Nephron (organoid): ENCODE measurements at regions not wholly inside any gene's neighbourhood (a gene's known extent, or its start where the extent isn't known, plus 50 kb on each side); places are given as distances from the start of the nearest gene placed in this dataset.
"Not testable (repeated sequence)": the region's sequence is repeated elsewhere in the genome, so short reads cannot be mapped to it uniquely, and the experiment has no call there.

ENCODE experiments used
- H3K27ac Mint-ChIP-seq, 3 experiments: 2 replicates each; pipeline ENCODE4 v1.8.0; 2020; ENCODE audit warnings: mixed read lengths in 3 of 3, mild to moderate bottlenecking in 2 of 3, moderate library complexity in 1 of 3
- H3K27me3 Mint-ChIP-seq: 2 replicates; pipeline ENCODE4 v1.8.0; 2021; ENCODE audit warnings: low read depth, mild to moderate bottlenecking, moderate library complexity, mixed read lengths
- H3K36me3 Mint-ChIP-seq: 2 replicates; pipeline ENCODE4 v1.8.0; 2020; ENCODE audit warnings: low read depth, mixed read lengths
- H3K4me1 Mint-ChIP-seq: 2 replicates; pipeline ENCODE4 v1.8.0; 2020; ENCODE audit warnings: mixed read lengths
- H3K4me3 Mint-ChIP-seq, 3 experiments: 2 replicates each; pipeline ENCODE4 v1.8.0; 2020; ENCODE audit warnings: mild to moderate bottlenecking in 3 of 3, mixed read lengths in 3 of 3, moderate library complexity in 2 of 3
- H3K9me3 Mint-ChIP-seq: 2 replicates; pipeline ENCODE4 v1.8.0; 2020; ENCODE audit warnings: mixed read lengths
- CTCF ChIP-seq, 3 experiments: fragments of 200-600 bp; sonication (generic); IDR thresholded peaks; one replicate each; pipeline ENCODE4 v1.5.0; 2021; ENCODE audit warnings: antibody characterized with exemption in 3 of 3; ENCODE audit not compliant: unreplicated experiment in 3 of 3

- Mint-ChIP-seq H3K4me1 (peaks cover 28% of the 10 kb centered on the region), H3K9me3 (peaks cover 5% of the 10 kb centered on the region), H3K27me3 (peaks cover 7% of the 10 kb centered on the region), H3K36me3 (peaks cover 3% of the 10 kb centered on the region), H3K27ac (no peak overlapping the region), H3K4me3 (no peak overlapping the region)
- no peak for TF ChIP-seq CTCF (IDR thresholded peaks at IDR 0.05; ENCODE audit: unreplicated experiment in 3 of 3)
Observed at GRCh38 chr7:81297317-81297716, 378.5 kb upstream of the SEMA3C start.

- H3K9me3 Mint-ChIP-seq, result peaks cover 5% of the 10 kb centered on the region
- H3K36me3 Mint-ChIP-seq, result peaks cover 3% of the 10 kb centered on the region
- peaks cover 27% of the 10 kb centered on the region for H3K4me1 Mint-ChIP-seq
- TF ChIP-seq CTCF (IDR thresholded peaks at IDR 0.05; ENCODE audit: unreplicated experiment in 3 of 3), result no peak
- no peak overlapping the region for H3K4me3 Mint-ChIP-seq
- no peak overlapping the region for H3K27ac Mint-ChIP-seq
- H3K27me3 Mint-ChIP-seq, result peaks cover 7% of the 10 kb centered on the region
Observed at GRCh38 chr7:81296726-81297125, 377.9 kb upstream of the SEMA3C start.

DNA sequence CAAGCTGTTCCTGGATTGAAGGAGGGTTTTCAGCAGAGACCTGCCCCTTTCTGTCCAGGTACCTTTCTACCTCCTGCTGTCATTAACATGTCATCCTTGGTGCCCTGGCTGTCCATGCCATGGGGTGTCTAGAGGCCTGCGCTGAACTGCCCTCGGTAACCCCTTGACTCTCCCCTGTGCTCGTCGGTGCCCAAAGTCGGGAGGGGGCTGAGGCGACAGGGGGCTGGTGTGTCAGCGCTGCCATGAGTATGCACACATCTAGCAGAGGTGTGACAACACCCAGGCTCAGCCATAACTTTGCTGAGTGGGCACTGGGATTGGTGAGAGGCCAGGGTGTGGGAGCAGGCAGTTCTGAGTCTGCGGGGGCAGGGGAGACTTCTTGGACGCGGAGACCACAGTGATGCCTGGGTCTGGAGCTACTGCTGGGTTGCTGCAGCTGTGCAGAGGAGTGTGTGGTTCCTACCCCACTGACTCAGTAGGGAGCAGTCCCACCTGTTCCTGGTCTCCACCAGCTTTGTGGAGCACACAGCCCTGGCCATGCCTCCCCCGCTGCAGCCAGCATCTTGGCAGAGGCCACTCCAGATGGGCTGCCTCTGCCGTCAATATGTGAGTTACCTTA is 376.2 kb upstream of the SEMA3C start:
- Mint-ChIP-seq H3K36me3 (peaks cover 3% of the 10 kb centered on the region), H3K4me3 (no peak overlapping the region)

GRCh38 chr7:81293806-81294205 is 375.0 kb upstream of the SEMA3C start:
- TF ChIP-seq CTCF (IDR thresholded peaks at IDR 0.05; ENCODE audit: unreplicated experiment in 3 of 3), result no peak
- no peak overlapping the region for H3K27ac Mint-ChIP-seq
- peaks cover 3% of the 10 kb centered on the region for H3K36me3 Mint-ChIP-seq
- H3K4me1 Mint-ChIP-seq, result no peaks in the 10 kb centered on the region
- H3K4me3 Mint-ChIP-seq, result no peak overlapping the region
- H3K9me3 Mint-ChIP-seq, result peaks cover 5% of the 10 kb centered on the region
- H3K27me3 Mint-ChIP-seq, result no peaks in the 10 kb centered on the region

More for the DNA sequence above, 376.2 kb upstream of the SEMA3C start:
- no peaks in the 10 kb centered on the region for H3K27me3 Mint-ChIP-seq
- peaks cover 12% of the 10 kb centered on the region for H3K4me1 Mint-ChIP-seq
- no peak overlapping the region for H3K27ac Mint-ChIP-seq
- peaks cover 5% of the 10 kb centered on the region for H3K9me3 Mint-ChIP-seq
- TF ChIP-seq CTCF (IDR thresholded peaks at IDR 0.05; ENCODE audit: unreplicated experiment in 3 of 3), result no peak

DNA sequence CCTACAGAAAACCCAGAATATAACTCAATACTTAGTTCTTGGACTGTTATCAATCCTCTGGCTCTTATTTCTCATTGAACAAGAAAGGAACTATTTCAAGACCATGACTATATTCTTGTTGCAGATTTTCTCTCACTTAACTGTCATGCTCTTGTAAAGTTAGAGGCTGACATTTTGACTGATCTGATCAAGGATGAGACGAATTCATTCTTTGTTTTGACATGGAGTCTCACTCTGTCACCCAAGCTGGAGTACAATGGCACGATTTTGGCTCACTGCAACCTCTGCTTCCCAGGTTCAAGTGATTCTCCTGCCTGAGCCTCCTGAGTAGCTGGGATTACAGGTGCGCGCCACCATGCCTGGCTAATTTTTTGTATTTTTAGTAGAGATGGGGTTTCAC is 367.9 kb upstream of the SEMA3C start:
- H3K4me1 Mint-ChIP-seq, H3K27me3 Mint-ChIP-seq, H3K4me3 Mint-ChIP-seq, H3K27ac Mint-ChIP-seq, H3K36me3 Mint-ChIP-seq, H3K9me3 Mint-ChIP-seq: not testable (repeated sequence)

GRCh38 chr7:81285142-81285871 is 366.5 kb upstream of the SEMA3C start:
- Mint-ChIP-seq H3K27me3 (no peaks in the 10 kb centered on the region), H3K4me1 (no peaks in the 10 kb centered on the region), H3K9me3 (peaks cover 5% of the 10 kb centered on the region), H3K27ac (no peak overlapping the region), H3K4me3 (no peak overlapping the region), H3K36me3 (no peaks in the 10 kb centered on the region)
- TF ChIP-seq CTCF (IDR thresholded peaks at IDR 0.05; ENCODE audit: unreplicated experiment in 3 of 3), result no peak
